SK-MEL-5 (cell line): ENCODE measurements at regions not wholly inside any gene's neighbourhood (a gene's known extent, or its start where the extent isn't known, plus 50 kb on each side); places are given as distances from the start of the nearest gene placed in this dataset.

Experiments
- DNase-seq: peaks from one replicate; pipeline ENCODE4 v3.0.0-alpha.2; 2016; ENCODE audit warnings: low read depth, low spot score
- in situ Hi-C: cut with HindIII; loops from 2 replicates; pipeline ENCODE4 v1.10.0; 2016; ENCODE audit warnings: low sequenced_read_pairs, high pct_unique_total_duplicates, low pct_unique_long_range_greater_than_20kb

GRCh38 chr9:115169003-115169402 is 51.0 kb upstream of the TNC start:
- DNase-seq: no peak
- in situ Hi-C loops: no loop called here

- DNase-seq: peak; percentile 66
- in situ Hi-C loops: no loop called here
Observed at GRCh38 chr9:115170358-115171073, 52.6 kb upstream of the TNC start.

DNA sequence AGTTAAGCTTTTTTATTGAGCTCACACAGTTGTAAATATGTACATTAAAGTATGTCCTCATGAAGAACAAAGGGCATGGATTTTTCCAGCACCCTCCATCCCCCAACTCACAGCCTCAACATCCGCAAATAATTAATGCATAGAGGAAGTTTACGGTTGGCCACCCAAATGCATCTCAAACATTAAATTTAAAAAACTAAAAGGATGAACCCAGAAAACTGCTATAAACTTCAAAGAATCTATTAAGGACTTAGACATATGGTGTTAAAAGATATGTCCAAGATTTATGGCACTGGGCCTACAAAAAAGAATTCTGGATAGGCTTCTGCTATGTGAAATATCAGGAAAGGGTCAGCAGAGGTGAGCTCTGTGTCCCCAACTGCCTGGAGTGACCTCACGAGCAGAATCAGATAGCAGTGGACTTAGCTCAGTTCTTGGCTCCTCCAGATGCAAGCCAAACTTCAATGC is 54.0 kb upstream of the TNC start:
- DNase-seq: no peak
- in situ Hi-C loops: no loop called here

- DNase-seq: no peak
- in situ Hi-C loops: no loop called here
Observed at GRCh38 chr9:115182264-115182663, 64.3 kb upstream of the TNC start.

- DNase-seq: no peak
- in situ Hi-C loops: no loop called here
Observed at GRCh38 chr9:115183436-115183835, 65.5 kb upstream of the TNC start.

- in situ Hi-C loops: no loop called here
- no peak for DNase-seq
Observed at GRCh38 chr9:115189686-115190085, 71.7 kb upstream of the TNC start.

- DNase-seq: no peak
- in situ Hi-C loops: no loop called here
Observed at GRCh38 chr9:115191667-115192066, 73.7 kb upstream of the TNC start.

GRCh38 chr9:115192280-115192679 is 74.3 kb upstream of the TNC start:
- in situ Hi-C loops: no loop called here
- DNase-seq: no peak

DNA sequence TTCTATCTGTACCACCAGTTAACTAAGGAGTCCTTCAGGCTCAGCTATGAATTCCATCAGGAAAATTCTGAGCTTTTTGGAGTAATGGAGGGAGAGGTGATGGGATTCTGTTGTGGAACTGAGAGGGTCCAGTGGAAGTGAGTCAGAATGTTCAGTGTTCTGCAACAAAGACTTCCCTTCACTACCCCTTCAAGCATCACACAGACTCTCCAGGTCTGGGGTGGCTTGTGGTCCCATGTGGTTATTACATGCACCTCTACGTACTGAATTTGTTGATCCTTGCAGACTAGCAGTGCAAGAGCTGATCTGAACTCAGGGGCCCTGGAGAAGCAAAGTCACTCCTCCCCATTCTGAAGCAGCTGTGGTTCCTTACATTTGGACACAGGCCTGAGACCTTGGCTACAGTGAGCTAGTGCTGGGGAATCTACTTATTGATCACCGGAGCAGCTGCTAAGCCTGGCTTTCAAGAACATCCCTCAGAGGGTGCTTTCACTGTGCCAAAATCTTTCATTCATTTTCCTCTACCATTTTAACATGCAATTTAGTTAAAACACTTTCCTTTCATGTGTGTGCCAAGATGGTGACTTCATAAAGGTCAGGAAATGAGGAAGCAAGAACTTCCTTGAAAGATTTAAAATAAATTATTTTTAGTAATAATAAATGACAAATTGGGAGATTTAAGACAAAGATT is 75.0 kb upstream of the TNC start:
- DNase-seq: no peak
- in situ Hi-C loops: no loop called here

- in situ Hi-C loops: no loop called here
- DNase-seq: no peak
Observed at GRCh38 chr9:115193777-115194176, 75.8 kb upstream of the TNC start.

DNA sequence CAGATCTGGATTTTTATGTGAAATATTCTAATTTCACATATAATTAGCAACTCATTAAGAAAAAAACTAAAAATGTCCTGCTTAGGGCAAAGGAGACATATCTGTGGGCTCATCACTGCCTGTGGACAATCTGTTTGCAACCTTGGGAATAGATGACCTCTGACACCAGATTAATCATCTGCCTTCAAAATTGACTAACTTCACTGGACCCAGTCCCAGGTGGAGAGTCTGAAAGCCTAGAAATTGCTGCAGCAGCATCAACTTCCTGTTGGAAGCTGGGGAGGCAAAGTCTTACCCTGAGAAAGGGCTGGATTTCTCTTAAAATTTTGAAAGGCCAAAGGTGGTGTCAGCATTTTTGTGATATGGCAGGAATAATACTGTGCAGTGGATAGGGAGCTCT is 76.3 kb upstream of the TNC start:
- no peak for DNase-seq
- in situ Hi-C loops: no loop called here

- no peak for DNase-seq
- in situ Hi-C loops: no loop called here
Observed at GRCh38 chr9:115195912-115196311, 78.0 kb upstream of the TNC start.

GRCh38 chr9:115196919-115197318 is 79.0 kb upstream of the TNC start:
- in situ Hi-C loops: no loop called here
- DNase-seq: no peak

DNA sequence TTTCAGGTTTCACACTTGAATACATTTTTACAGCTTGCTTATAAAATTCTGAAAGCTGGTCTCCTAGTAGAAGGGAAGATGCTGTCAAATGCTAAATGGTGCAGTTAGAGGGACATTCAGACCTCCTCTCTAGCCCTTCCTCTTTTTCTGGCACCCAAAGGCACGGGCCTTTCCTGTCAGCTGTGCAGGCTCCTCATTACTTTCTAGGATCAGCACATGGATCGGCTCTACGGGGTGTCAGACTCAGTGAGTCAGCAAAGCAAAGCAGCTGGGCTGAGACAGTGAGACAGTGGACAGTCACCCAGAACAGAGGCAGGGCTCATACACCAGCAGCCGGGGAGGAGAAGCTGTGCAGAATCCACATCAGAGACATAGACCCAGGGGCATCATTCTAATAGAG is 80.0 kb upstream of the TNC start:
- DNase-seq: no peak
- in situ Hi-C loops: no loop called here

GRCh38 chr9:115200711-115201505 is 83.0 kb upstream of the TNC start:
- in situ Hi-C loops: no loop called here
- no peak for DNase-seq

DNA sequence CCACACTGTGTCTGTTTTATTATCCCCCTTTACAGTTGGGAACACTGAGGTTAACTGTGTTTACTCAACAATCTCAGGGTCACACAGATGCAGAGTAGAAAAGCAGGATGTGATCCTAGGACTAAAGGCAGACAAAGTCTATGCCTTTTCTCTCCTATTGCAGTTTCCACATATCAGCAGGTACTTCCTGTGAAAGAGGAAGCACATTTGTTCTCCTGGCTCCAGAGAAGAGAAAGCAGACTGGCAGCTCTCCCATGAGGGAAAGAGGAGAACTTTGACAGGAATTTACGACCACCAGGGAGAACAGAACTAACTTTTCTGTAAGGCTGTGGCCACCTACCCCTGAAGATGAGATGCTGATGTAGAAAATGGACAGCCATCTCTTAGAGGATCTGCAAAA is 84.2 kb upstream of the TNC start:
- in situ Hi-C loops: no loop called here
- DNase-seq: no peak

DNA sequence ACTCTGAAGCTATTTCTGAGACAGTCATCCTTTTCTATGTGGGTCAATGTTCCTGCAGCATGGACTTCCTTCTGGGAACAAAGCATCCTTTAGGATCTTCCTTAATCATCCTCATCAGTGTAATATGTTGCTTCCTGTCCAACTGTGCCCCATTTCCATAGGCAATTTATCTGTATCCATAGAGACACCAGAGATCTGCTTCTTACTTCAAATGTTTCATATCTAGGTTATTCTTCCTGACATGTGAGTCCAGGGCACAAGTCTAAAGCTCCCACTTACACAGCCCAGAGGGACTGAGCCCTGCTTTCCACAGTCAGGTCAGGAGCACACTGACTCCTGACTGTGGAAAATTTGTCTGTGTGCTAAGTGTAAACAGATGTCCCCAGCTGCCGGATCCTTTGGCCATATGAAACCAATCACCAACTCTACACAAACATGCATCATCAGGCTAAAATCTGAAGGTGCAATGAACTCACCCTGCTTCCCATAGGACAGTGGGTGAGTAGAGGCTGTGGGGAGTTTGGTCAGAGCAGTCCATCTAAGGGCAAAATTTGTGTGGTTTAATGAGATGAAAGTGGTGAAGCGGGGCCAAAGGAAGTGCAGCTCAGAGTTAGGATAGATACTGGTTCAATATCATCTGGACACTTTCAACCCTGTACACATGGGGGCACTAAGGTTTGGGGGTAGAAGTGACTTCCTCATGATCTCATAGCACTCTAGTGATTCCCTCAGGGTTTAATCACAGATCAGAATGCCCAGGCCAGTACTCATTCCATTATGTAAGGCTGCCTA is 85.2 kb upstream of the TNC start:
- DNase-seq: no peak
- in situ Hi-C loops: no loop called here

- DNase-seq: no peak
- in situ Hi-C loops: no loop called here
Observed at GRCh38 chr9:115204904-115205453, 87.0 kb upstream of the TNC start.
